Activated T-cell treated with anti-CD3 and anti-CD28 coated beads for 4 hours (primary cell): ENCODE measurements at regions not wholly inside any gene's neighbourhood (a gene's known extent, or its start where the extent isn't known, plus 50 kb on each side); places are given as distances from the start of the nearest gene placed in this dataset.
A peak's percentile ranks its signal among the peaks of the same experiment; 100 is the strongest.

Experiments used
- DNase-seq: peaks from one replicate; pipeline ENCODE4 v3.0.0-alpha.2; 2020

GRCh38 chr12:67428431-67428830 is 159.3 kb downstream of the CAND1 start:
- no peak for DNase-seq

- no peak for DNase-seq
These were observed 161.7 kb downstream of the CAND1 start for GRCh38 chr12:67430708-67431335.

DNA sequence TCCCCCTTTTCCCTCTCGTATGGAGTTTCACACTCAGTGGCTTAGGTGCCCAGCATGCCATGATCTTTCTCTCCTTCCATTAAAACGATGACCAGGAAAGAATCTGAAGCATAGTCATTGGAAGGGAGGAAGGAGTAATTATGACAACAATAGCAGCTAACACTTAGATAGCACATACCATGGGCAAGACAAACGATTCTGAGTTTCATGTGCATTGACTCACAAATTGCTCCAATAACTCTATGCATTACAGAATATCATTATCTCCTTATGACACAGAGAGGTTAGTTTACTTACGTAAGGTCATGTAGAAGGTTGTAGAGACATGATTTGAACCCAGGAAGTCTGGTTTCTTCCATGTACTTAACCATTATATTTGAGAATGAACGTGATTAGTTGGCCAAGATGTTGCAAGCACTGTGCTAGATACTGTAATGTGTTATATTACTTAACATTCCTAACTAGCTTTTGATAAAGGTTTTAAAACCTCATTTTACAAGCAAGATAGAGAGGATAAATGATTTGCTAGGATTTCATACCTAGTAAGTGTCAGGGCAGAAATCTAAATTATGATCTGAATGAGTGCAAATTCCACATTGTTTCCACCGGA is 162.4 kb downstream of the CAND1 start:
- no peak for DNase-seq

- no peak for DNase-seq
These were observed 164.4 kb downstream of the CAND1 start for GRCh38 chr12:67433385-67434175.

DNA sequence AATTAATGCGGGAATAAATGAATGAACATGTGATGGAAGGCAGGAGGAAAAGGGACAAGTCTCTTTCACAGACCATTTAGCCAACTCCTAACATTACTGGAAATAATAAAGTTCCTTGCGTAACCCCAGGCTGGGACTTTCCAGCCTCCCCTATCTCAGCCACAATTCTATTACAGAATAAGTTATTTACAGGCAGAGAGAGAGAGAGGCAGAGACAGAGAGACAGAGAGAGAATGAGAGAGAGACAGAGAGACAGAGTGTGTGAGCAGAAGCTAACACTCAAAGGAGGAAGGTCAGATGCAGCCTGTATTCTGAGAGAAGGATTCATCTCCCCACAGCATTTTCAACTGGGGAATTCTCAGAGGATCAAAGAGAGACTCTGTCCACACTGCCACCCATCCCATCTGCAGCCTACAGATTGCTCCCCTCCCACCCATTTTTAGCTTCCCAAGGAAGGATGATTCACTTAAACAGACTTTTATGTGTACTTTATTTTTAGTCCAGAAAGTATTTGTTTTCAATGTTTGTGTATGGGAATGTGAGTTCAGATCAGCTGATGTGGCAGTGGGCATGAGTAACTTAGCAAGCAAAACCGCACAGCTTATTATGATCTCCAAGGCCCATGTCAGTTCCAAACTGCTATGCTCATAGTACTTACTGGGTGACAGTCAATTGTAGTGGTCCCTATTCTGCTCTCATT is 165.7 kb downstream of the CAND1 start:
- DNase-seq = no peak

GRCh38 chr12:67436230-67436629 is 167.1 kb downstream of the CAND1 start:
- DNase-seq = no peak

DNA sequence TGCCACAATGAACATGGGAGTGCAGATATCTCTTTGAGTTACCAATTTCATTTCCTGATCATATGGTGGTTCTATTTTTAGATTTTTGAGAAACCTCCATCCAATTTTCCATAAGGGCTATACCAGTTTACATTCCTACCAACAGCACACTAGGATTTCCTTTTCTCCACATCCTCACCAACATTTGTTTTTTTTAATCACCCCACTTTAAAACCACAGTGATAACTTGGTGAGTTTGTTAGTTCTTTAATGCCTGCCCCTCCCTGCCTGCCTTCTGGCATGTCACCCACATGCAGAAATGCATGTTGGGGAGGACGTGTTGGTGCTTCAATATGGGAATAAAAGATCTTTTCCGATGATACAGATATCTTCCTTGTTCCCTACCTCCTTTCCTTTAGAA is 167.9 kb downstream of the CAND1 start:
- no peak for DNase-seq

DNA sequence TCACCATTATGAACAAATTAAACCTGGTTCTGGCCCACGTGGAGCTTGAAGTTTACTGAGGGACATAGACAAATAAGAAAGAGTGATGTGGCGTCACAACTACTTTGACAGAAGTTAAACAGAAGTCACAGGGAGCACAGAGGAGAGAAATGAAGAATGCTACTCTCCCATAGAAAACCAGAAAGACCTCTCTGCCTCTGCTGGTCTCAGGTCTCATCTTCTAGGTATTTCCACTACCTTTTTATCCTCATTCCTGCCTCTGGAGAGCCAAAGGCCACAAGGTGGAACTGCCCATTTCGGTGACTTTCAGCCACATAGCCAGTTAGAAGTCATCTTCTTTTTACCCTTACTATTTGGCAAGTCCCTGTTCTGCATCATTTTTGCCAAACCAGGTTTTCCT is 170.5 kb downstream of the CAND1 start:
- no peak for DNase-seq

DNA sequence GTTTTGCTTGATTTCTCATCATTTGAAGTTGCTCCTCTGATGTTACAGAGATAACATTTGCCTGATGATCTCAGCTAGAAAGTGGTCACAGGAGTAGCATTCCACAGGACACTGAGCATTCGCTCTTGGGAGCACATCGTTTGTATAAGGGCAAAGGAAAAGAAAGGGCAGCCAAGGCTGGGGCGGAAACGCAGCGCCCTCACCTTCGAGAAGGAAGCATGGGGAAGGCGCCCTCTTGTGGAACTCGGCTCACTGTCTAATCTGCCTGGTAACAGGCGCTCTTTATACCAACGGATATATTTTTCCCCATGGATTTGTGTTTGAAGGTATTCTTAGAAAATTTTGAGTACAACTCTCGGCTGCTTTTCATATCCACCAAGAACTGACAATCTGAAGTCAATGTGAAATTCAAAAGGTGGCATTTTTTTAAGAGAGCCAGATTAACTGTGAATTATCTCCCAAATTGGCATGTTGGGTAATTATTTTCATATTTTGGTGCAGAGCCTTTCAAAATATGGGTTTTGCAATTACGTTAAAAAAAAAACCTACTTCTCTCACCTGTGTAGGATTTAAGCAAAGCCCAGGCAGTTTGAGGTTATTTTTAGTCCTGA is 172.7 kb downstream of the CAND1 start:
- DNase-seq = peak; percentile 61

DNA sequence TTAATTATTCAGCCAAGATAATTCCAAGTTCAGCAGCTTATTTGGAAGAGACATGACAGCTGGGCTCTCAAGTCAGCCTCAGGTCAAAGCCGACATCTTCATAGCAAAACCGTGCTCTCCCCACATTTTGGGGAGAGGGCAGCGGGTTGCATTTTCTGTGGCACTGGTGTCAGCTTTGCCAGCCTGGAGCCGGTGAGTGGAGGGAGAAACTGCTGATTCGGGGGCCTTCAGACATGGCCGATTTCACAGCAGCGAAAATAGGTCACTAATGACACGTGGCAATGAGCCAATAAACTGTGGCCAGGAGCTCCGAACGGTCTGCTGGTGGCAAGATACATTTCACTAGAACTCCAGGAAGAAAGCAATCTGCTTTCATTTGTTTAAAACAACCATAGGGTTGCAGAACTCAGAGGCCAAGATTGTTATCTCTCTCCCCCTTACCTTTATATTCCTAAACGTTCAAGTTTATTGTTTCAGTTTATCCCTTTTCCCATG is 173.2 kb downstream of the CAND1 start:
- DNase-seq = no peak

GRCh38 chr12:67442896-67443295 is 173.7 kb downstream of the CAND1 start:
- no peak for DNase-seq

GRCh38 chr12:67444542-67444941 is 175.4 kb downstream of the CAND1 start:
- no peak for DNase-seq

- DNase-seq = no peak
These were observed 177.6 kb downstream of the CAND1 start for GRCh38 chr12:67446716-67447115.

- no peak for DNase-seq
These were observed 178.0 kb downstream of the CAND1 start for GRCh38 chr12:67447180-67447579.

DNA sequence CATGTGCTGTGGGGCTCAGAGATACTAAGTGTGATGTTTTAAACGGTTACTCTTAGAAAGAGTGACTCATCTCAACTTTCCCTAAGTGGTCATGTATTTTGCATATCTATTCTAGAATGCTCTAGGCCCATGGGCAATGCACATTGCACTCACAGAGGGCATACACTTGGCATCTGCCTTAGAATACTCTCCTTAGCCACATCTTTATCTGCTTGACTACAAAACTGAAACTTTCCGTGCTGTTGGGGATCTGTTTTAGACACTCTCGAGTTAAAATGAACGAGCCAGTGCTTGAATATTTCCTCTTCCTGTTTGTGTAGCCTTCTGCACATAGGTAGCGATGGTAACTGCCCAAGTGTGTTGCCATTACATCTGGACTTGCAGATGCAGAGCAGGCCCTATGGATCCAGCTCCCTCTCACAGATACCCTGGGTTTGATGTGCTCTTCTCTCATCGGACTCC is 180.5 kb downstream of the CAND1 start:
- no peak for DNase-seq

GRCh38 chr12:67450441-67450840 is 181.3 kb downstream of the CAND1 start:
- no peak for DNase-seq

DNA sequence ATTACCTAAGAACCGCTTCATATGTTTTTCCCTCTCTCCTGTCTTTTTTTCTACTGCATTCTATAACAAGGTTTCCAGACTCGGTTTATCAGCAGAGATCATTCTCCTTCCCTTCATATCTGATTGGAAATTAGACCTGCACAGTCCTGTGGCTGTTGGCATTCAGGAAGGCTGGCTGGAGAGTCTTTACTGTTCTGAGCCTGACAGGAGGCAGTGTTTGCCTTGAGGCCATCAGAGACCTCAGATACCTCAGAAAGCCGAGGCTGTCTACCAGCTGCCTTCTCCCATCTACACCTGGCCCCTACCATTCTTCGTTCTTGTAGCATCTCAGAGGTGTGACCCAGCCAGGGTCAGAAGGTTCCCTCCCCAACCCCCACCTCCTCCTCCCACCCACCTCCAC is 182.0 kb downstream of the CAND1 start:
- no peak for DNase-seq

GRCh38 chr12:67452119-67452805 is 183.1 kb downstream of the CAND1 start:
- DNase-seq = no peak

DNA sequence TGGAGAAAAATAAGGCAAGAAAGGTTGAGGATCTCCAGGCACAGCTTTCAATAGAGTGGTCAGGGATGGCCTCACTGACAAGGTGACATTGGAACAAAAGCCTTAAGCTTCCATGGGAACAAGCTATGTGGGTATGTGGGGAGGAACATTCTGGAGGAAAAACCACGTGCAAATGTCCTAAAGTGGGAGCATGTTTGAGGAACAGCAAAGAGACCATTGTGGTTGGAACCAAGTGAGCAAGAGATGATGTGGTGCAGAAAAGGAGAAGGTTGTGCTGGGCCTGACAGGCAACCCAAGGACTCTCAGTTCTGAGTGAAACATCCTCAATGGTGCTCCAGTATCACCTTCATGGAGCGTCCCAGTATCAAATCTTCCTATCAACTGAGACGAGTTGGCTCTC is 184.0 kb downstream of the CAND1 start:
- no peak for DNase-seq

DNA sequence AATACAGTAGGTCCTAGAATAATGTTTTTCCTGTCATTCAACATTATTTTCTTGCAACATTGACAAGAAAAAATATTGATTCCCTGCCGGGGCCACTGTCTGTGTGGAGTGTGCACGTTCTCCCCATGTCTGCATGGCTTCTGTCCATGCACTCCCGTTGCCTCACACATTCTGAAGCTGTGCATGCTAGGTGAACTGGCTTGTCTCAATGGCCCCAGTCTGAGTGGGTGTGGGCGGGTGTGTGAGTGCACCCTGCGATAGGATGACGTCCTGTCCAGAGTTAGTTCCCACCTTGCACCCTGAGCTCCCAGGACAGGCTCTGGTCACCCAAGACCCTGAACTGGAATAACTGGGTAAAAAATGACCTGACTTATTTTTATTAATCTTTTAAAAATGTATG is 186.1 kb downstream of the CAND1 start:
- no peak for DNase-seq

GRCh38 chr12:67456431-67456901 is 187.3 kb downstream of the CAND1 start:
- no peak for DNase-seq

- DNase-seq = no peak
These were observed 188.0 kb downstream of the CAND1 start for GRCh38 chr12:67457136-67457535.
